ENCODE measurements at regions not wholly inside any gene's neighbourhood (a gene's known extent, or its start where the extent isn't known, plus 50 kb on each side); places are given as distances from the start of the nearest gene placed in this dataset.

- TF ChIP-seq CTCF (IDR thresholded peaks at IDR 0.05; ENCODE audit: low read depth, low read length), result no peak
- TF ChIP-seq MAX (IDR thresholded peaks at IDR 0.05; ENCODE audit: low read depth, low read length), result no peak
- TF ChIP-seq POLR2A (IDR thresholded peaks at IDR 0.05; ENCODE audit: extremely low read depth, insufficient read length), result no peak
- TF ChIP-seq MYC (IDR thresholded peaks at IDR 0.05; ENCODE audit: low read depth, low read length), result no peak
Measured at GRCh38 chr1:186617926-186618325, 62.3 kb downstream of the PTGS2 start.

All from NB4 (cell line).